ENCODE measurements at regions not wholly inside any gene's neighbourhood (a gene's known extent, or its start where the extent isn't known, plus 50 kb on each side); places are given as distances from the start of the nearest gene placed in this dataset.
"Not testable (repeated sequence)": the region's sequence is repeated elsewhere in the genome, so short reads cannot be mapped to it uniquely, and the experiment has no call there.

- no peak overlapping the region for H3K4me3 ChIP-seq (ENCODE audit: low read depth, low read length)
- TF ChIP-seq CTCF (IDR thresholded peaks at IDR 0.05; ENCODE audit: insufficient read depth, low read depth, low read length), result no peak
- DNase-seq (ENCODE audit: low read depth), result no peak
Measured at GRCh38 chr12:19916974-19917373, 451.4 kb upstream of the PDE3A start.

- DNase-seq (ENCODE audit: low read depth); H3K4me3 ChIP-seq (ENCODE audit: low read depth, low read length): not testable (repeated sequence)
Measured at GRCh38 chr12:19921716-19922115, 446.6 kb upstream of the PDE3A start.

- TF ChIP-seq CTCF (IDR thresholded peaks at IDR 0.05; ENCODE audit: insufficient read depth, low read depth, low read length), result no peak
- H3K4me3 ChIP-seq (ENCODE audit: low read depth, low read length), result no peak overlapping the region
- no peak for DNase-seq (ENCODE audit: low read depth)
Measured at GRCh38 chr12:19922717-19923116, 445.6 kb upstream of the PDE3A start.

GRCh38 chr12:19924360-19924759, 444.0 kb upstream of the PDE3A start:
- TF ChIP-seq CTCF (IDR thresholded peaks at IDR 0.05; ENCODE audit: insufficient read depth, low read depth, low read length), result no peak
- no peak overlapping the region for H3K4me3 ChIP-seq (ENCODE audit: low read depth, low read length)
- DNase-seq (ENCODE audit: low read depth), result no peak

- DNase-seq (ENCODE audit: low read depth), result no peak
- no peak overlapping the region for H3K4me3 ChIP-seq (ENCODE audit: low read depth, low read length)
- TF ChIP-seq CTCF (IDR thresholded peaks at IDR 0.05; ENCODE audit: insufficient read depth, low read depth, low read length), result no peak
Measured at GRCh38 chr12:19925841-19926240, 442.5 kb upstream of the PDE3A start.

GRCh38 chr12:19926266-19926665, 442.1 kb upstream of the PDE3A start:
- no peak for DNase-seq (ENCODE audit: low read depth)
- H3K4me3 ChIP-seq (ENCODE audit: low read depth, low read length), result no peak overlapping the region
- TF ChIP-seq CTCF (IDR thresholded peaks at IDR 0.05; ENCODE audit: insufficient read depth, low read depth, low read length), result no peak

GRCh38 chr12:19927661-19928060, 440.7 kb upstream of the PDE3A start:
- no peak overlapping the region for H3K4me3 ChIP-seq (ENCODE audit: low read depth, low read length)
- no peak for TF ChIP-seq CTCF (IDR thresholded peaks at IDR 0.05; ENCODE audit: insufficient read depth, low read depth, low read length)
- no peak for DNase-seq (ENCODE audit: low read depth)

Measured in fibroblast of villous mesenchyme (primary cell).